ENCODE measurements at regions not wholly inside any gene's neighbourhood (a gene's known extent, or its start where the extent isn't known, plus 50 kb on each side); places are given as distances from the start of the nearest gene placed in this dataset.

GRCh38 chr17:83176623-83177583 lies 97.5 kb downstream of the METRNL start:
- peaks cover 0 to 2% of the 10 kb centered on the region in 2 donors for H3K27me3 ChIP-seq
- intact Hi-C loops (cut with DNase I; ENCODE audit: low total_unique reads): no loop called here
- DNase-seq: no peak

GRCh38 chr17:83177611-83178532 lies 98.5 kb downstream of the METRNL start:
- Histone ChIP-seq H3K4me3 (no peak overlapping the region), H3K36me3 (no peaks in the 10 kb centered on the region), H3K4me1 (peaks cover 0 to 11% (median 3%) of the 10 kb centered on the region in 4 donors), H3K27me3 (no peaks in the 10 kb centered on the region), H3K27ac (no peak overlapping the region), H3K9me3 (no peaks in the 10 kb centered on the region)
- no peak for TF ChIP-seq CTCF (IDR thresholded peaks at IDR 0.05)
- intact Hi-C loops (cut with DNase I; ENCODE audit: low total_unique reads): no loop called here
- no peak for DNase-seq

More at GRCh38 chr17:83176623-83177583, 97.5 kb downstream of the METRNL start:
- H3K9me3 ChIP-seq: no peaks in the 10 kb centered on the region
- no peak overlapping the region for H3K4me3 ChIP-seq
- no peaks in the 10 kb centered on the region for H3K36me3 ChIP-seq
- H3K4me1 ChIP-seq: peaks cover 0 to 11% (median 3%) of the 10 kb centered on the region in 4 donors
- H3K27ac ChIP-seq: no peak overlapping the region
- TF ChIP-seq CTCF (IDR thresholded peaks at IDR 0.05): no peak

GRCh38 chr17:83178533-83179304 lies 99.3 kb downstream of the METRNL start:
- intact Hi-C loops (cut with DNase I; ENCODE audit: low total_unique reads): no loop called here
- Histone ChIP-seq H3K4me1 (peaks cover 0 to 11% (median 3%) of the 10 kb centered on the region in 4 donors), H3K27me3 (no peaks in the 10 kb centered on the region), H3K4me3 (no peak overlapping the region), H3K27ac (no peak overlapping the region), H3K9me3 (no peaks in the 10 kb centered on the region), H3K36me3 (no peaks in the 10 kb centered on the region)
- DNase-seq: peak in 1 of 2 donors; percentile 19
- TF ChIP-seq CTCF (IDR thresholded peaks at IDR 0.05): no peak

- no peaks in the 10 kb centered on the region for H3K9me3 ChIP-seq
- no peak overlapping the region for H3K27ac ChIP-seq
- no peaks in the 10 kb centered on the region for H3K36me3 ChIP-seq
- TF ChIP-seq CTCF (IDR thresholded peaks at IDR 0.05): no peak
- intact Hi-C loops (cut with DNase I; ENCODE audit: low total_unique reads): no loop called here
- H3K4me3 ChIP-seq: no peak overlapping the region
- DNase-seq: peak in 1 of 2 donors; percentile 41
- no peaks in the 10 kb centered on the region for H3K27me3 ChIP-seq
- H3K4me1 ChIP-seq: peaks cover 0 to 7% (median 2%) of the 10 kb centered on the region in 4 donors
Measured at GRCh38 chr17:83179374-83179773, 100.0 kb downstream of the METRNL start.

- Histone ChIP-seq H3K4me1 (peaks cover 0 to 3% (median 0%) of the 10 kb centered on the region in 4 donors), H3K9me3 (no peaks in the 10 kb centered on the region), H3K36me3 (no peaks in the 10 kb centered on the region), H3K27me3 (no peaks in the 10 kb centered on the region), H3K27ac (no peak overlapping the region), H3K4me3 (no peak overlapping the region)
- intact Hi-C loops (cut with DNase I; ENCODE audit: low total_unique reads): no loop called here
- no peak for TF ChIP-seq CTCF (IDR thresholded peaks at IDR 0.05)
- no peak for DNase-seq
Measured at GRCh38 chr17:83179811-83180210, 100.4 kb downstream of the METRNL start.
